HG02884 (cell line): ENCODE measurements at regions not wholly inside any gene's neighbourhood (a gene's known extent, or its start where the extent isn't known, plus 50 kb on each side); places are given as distances from the start of the nearest gene placed in this dataset.
"Not testable (repeated sequence)": the region's sequence is repeated elsewhere in the genome, so short reads cannot be mapped to it uniquely, and the experiment has no call there.

Experiments used
- ATAC-seq: cut with Tn5 transposase; IDR thresholded peaks from one replicate; pipeline ENCODE4 v1.9.1; 2021; ENCODE audit warnings: mild to moderate bottlenecking, moderate library complexity; ENCODE audit not compliant: unreplicated experiment

DNA sequence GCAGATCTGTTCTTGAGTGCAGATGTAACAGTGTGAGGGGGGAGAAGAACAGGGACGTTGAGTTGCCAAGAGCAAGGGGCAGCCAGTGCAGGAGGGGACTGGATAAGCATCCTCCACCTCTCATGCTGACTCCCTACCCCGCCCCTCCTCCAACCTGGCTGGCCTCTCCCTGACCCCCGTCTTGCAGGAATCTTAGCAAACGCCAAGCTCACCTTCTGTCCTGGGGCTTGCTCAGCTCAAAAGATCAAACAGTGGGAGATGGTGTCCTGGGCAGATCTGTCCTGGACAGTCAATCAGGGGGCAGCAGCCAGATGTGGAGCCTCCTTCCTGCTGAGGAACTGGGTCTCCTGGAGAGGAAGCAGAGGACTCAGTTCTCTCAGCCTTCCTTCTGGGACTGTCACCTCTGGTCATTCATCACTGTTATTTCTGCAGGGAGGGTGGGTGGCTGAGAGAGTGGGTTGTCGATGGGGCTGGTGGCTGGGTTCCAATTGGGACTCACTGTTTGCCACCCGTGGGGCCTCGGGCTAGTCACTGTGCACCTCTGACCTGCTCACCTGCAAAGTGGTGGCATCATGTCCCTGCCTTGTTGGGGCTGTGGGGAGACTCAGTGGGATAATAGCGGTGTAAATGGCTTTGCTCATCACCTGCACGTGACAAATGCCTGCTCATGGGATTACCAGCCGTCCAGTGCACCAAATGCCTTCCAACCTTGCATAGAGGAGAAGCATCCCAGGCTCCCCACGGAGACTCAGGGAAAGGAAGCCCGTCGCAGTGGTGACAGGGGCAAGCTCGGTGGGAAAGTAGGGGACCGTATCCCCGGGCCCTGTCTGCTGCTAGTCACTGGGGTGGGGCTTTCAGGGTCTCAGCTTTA is 154.4 kb downstream of the PTPRU start:
- no peak for ATAC-seq

DNA sequence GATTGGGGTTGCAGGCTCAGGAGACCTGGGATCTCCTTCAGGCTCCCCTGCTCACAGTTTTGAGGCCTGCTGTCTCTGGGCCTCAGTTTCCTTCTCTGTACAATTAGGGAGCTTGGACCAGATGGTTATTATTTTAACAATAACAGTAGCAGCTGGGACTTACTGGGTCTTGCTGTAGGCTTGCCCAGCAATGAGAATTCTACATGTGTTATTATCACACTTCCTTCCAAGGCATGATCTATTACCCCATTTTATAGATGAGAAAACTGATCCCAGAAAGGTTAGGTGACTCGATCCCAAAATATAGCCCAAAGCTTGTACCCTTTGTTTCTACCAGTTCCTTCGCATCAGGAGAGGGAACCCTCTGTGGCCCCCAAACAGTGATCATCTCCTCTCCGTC is 153.8 kb downstream of the PTPRU start:
- ATAC-seq, result no peak

DNA sequence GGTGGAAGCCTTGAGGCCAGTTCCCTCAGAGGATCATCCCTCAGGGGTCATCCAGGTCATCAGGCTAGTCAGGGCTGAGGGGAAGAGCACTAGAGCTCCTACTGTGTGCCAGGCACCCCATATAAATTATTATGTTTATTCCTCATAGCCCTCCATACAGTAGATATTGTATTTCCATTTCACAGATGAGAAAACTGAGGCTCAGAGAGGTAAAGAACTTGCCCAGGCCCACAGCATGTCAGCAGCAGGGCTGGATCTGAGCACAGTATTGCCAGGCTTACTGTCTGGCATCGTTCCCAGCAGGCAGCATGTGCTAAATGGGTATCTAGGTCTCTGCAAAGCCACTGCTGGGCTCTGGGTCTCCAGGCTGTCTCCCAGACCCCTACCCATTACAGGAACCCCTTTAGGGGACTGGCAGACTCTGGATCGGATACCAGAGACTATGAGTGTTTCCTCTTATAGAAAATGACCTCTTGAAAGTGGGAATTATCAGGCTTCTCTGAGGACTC is 153.3 kb downstream of the PTPRU start:
- ATAC-seq, result no peak

DNA sequence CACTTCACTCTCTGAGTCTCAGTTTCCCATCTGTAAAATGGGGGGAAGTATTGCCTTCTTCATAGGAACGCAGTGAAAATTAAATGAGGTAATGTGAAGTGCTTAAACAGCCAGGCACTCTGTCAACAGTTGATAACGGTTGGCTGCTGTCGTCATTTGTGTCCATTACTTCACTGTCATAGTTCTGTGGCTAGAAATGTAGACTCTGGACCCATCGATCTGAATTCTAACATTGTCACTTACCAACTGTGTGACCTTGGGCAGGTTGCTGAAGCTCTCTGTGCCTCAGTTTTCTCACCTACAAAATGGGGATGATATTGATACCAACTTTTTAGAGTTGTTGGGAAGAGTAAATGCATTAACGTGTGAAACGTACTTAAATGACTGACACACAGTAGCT is 152.6 kb downstream of the PTPRU start:
- no peak for ATAC-seq

DNA sequence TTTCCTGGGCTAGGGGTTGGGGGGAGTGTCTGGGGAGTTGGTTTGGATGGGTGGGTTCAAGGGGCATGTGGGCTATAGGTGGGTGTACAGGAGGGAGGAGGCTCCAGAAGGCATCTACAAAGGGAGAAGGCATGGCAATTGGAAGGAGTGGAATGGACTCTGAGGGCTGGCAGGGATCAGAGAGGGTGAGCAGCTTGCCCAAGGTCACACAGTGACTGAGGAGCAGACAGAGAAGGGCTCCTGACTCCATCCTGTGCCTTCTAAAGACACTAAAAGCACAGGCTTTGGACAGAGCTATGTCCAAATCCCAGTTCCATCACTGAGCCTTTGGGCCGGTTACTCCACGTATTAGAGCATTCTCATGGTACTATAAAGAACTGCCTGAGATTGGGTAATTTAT is 151.8 kb downstream of the PTPRU start:
- ATAC-seq, result no peak

DNA sequence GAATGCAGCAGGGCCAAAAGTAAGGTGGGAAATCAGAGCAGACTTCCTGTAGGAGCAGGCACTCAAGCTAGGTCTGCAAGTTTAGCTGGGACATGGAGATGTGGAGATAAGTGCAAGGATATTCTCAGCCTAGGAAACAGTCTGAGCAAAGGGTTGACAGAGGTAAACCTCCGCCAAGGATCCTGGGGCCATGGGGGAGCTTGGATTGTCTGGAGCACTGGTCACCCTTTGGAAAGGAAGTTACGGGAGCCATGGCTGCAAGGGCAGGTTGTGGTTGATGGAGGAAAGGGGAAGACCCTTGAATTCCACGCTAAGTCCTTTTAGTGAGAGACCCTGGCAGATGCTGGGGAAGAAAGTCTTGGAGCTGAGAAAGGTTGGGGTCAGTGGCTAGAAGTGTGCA is 150.9 kb downstream of the PTPRU start:
- ATAC-seq, result no peak

DNA sequence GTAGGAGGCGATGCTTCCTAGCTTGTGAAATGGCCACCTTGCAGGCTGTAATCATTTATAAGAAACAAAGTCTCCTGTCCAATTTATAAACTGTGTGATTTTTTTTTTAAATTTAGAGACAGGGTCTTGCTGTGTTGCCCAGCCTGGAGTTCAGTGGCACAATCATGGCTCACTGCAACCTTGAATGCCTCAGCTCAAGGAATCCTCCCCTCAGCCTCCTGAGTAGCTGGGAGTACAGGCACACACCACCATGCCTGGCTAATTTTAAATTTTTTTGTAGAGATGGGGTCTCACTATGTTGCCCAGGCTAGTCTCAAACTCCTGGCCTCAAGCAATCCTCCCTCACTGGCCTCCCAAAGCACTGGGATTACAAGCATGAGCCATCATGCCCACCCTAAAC is 150.1 kb downstream of the PTPRU start:
- not testable (repeated sequence) for ATAC-seq

DNA sequence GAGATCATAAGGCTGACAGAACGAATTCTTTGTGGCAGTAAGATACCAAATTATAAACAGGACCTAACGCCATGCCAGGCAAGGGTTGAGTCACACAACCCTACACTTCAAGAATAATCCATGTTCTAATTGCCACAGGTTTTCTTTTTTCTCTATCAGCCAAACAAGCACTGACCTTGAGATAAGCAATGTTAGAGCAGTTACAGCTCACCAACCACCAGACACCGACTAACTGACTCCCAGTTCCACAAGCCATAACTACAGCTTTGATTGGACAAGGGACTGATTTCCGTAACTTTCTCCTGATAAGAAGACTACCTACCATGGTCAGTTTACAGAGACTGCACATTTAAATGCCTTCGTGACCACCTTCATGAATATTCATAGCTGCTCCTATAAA is 149.6 kb downstream of the PTPRU start:
- no peak for ATAC-seq

DNA sequence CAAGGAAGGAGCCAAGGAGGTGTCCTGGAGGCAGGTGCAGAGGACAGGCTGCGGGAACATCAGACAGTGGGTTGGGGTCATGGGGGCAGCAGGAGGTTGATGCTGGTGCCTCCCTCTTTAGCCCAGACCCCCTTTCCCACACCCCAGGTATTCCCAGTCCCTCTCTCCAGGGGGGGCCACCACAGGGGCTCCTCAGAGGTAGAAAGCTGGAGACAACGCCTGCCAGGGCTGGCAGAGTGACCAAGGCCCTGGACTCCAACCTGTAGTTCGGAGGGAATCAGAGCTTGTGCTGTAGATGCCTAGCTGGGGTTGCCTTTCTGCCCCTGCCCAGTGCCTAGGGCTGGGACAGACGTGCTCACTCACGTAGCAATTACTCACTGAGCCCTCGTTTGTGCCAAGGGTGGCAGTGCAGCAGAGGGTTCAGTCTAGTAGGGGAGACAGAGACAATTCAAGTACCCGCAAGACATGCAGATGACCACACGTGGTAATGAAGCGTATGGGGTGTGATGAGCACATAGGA is 148.2 kb downstream of the PTPRU start:
- no peak for ATAC-seq

DNA sequence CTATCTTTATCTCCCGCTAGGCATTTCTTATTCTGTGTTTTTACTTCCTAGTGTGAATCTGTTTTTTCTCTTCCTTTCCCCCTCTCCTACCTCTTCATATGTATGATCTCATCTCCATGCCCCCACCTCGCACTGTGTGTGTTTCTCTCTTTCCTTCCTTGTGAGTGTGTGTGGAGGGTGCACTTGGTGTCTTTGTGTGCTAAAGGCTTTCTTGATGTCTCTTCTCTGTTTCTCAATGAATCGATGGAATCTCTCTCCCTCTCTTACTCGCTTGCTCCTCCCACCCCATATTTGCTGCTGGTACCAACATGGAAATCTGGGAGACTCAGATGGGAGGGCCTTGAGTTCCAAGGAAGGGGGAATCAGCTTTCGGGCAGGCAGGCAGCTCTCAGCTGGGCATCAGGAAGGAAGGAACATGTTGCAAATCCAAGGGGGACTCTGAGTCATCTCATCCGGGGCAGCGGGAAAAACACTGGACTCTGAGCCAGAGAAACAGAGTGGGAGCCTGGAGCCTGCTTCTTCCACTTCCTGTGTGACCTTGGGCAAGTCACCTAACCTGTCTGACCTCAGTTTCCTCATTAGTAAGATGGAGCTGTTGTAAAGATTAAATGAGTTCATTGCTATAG is 147.5 kb downstream of the PTPRU start:
- no peak for ATAC-seq

DNA sequence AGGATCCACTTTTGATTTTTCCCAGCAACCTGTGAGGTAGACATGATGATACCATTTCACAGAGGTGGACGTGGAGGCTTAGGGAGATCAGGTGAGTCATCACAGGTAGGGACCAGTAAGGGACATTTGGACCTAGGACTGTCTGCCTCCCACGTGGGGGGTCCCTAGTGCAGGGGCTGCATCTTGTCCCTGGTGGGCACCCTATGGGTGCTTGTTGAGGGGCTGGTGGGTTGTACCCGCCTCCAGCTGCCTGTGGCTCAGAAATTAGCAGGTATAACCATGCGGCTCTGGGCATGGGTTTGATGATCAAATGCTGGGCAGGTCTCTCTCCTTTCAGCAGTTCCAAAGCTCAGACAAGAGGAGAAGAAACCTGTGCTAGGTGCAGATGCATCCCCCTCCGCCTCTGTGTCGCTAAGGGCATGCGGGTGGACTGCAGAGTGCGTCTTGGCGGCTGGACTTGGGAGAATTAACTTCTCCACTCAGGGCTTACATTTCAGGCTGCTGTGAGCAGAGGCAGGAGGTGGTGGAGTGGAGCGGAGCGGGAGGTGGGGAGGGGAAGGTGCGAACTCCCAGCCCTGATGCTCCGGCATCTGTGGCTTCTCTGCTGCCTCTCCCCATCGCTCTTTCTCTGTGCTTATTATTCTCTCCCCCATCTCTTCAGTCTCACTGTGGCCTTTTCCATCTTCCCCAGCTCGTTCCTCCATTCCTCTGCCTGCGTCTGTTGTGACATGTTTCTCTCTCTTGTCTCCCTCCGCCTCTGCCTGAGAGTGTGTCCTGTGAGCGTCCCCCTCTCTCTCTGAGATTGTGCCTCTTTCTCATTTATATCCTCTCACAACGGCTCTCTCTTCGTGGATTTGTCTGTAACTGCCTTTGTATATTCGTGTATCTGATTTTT is 146.8 kb downstream of the PTPRU start:
- no peak for ATAC-seq

DNA sequence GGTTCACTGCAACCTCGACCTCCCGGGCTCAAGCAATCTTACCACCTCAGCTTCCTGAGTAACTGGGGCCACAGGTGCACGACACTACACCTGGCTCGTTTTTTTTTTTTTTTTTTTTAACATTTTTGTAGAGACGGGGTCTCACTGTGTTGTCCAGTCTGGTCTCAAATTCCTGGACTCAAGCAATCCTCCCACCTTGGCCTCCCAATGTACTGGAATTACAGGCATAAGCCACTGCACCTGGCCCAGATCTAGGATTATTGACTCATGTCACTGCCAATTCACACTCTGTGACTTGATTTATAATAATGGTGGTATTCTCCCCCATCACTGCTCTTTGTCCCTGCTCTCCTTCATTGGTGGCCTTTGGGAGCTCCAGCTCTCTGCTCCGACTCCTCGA is 145.1 kb downstream of the PTPRU start:
- no peak for ATAC-seq

DNA sequence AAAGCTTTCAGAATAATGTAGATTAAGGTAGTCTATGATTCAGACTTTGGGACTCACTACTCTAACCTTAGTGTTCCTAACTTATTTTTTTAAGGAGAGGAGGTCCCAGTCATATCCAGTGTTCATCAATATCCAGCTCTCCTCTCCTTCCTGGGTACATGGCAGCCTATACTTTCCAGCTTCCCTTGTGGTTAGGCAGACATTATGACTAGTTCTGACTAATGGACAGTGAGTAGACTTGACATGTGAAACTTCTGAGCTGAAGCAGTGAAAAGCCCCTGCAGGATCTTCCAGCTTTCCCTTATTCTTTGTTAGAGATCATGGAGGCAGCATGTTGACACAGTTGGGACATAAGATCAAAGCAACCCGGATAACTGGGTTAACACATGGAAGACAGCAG is 144.2 kb downstream of the PTPRU start:
- no peak for ATAC-seq

DNA sequence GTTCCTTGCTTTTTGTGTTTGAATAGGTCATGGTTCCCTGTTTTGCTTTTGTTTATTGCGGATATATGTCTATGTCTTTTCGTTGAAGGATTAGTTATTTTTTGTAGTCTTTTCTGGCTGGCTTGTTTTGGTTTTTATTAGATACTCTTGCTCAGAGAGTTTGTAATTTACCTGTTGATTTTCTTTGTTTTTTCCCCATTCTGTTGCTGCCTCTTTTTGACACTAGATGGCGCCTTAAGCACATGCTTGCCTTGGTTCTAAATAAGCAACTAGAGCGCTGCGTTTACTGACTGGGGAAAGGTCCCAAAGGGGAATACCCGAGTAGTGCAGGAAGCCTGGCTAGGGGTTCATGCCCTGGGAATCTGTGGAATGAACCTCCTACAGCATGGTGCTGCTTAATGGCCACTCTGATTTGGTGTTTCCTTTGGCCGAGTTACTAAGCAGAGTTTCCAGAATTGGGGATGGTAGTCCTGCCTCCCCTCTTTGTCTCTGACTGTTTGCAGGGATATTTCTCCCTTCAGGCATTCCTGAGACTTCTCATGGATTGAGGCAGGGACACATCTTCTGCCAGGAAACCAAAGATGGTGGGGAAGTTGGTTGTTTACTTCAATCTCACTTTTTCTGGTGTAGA is 143.2 kb downstream of the PTPRU start:
- no peak for ATAC-seq
